OCI-LY3 (cell line): ENCODE measurements at regions not wholly inside any gene's neighbourhood (a gene's known extent, or its start where the extent isn't known, plus 50 kb on each side); places are given as distances from the start of the nearest gene placed in this dataset.

Experiments
- H2AFZ ChIP-seq: fragments of 200-600, 300-600 bp; shearing (Covaris generic); 2 replicates; pipeline ENCODE4 v1.6.0; 2014; ENCODE audit warnings: antibody characterized with exemption, low read depth, low read length
- H3K27ac ChIP-seq: fragments of 200-600, 300-600 bp; sonication (generic); 2 replicates; pipeline ENCODE4 v1.5.1; 2014; ENCODE audit warnings: mild to moderate bottlenecking, low read length, moderate library complexity, mixed read lengths
- H3K27me3 ChIP-seq: fragments of 200-600, 300-600 bp; sonication (generic); 2 replicates; pipeline ENCODE4 v1.6.1; 2014; ENCODE audit warnings: low read depth, low read length, mixed read lengths
- H3K36me3 ChIP-seq: fragments of 200-600, 300-600 bp; sonication (generic); replicated peaks from 2 replicates; pipeline ENCODE3; 2014; ENCODE audit warnings: low read depth, low read length, mixed read lengths
- H3K4me1 ChIP-seq: fragments of 300-600, 200-600 bp; sonication (generic); 2 replicates; pipeline ENCODE4 v1.6.1; 2014; ENCODE audit warnings: low read length, mixed read lengths
- H3K4me2 ChIP-seq: fragments of 200-600, 300-600 bp; sonication (generic); 2 replicates; pipeline ENCODE4 v1.6.1; 2014; ENCODE audit warnings: low read length, mixed read lengths
- H3K4me3 ChIP-seq: fragments of 300-600, 200-600 bp; sonication (generic); 2 replicates; pipeline ENCODE4 v1.5.1; 2014; ENCODE audit warnings: antibody characterized with exemption, mild to moderate bottlenecking, low read length, moderate library complexity
- H3K79me2 ChIP-seq: fragments of 300-600, 200-600 bp; shearing (Covaris generic); 2 replicates; pipeline ENCODE4 v1.6.1; 2014; ENCODE audit warnings: mild to moderate bottlenecking, low read length, mixed read lengths
- H3K9ac ChIP-seq: fragments of 300-600, 200-600 bp; shearing (Covaris generic); 2 replicates; pipeline ENCODE4 v1.6.0; 2014; ENCODE audit warnings: mild to moderate bottlenecking, low read length, moderate library complexity
- H3K9me3 ChIP-seq: fragments of 200-600, 300-600 bp; shearing (Covaris generic); 2 replicates; pipeline ENCODE4 v1.6.1; 2014; ENCODE audit warnings: low read length, mixed read lengths; ENCODE audit not compliant: insufficient read depth
- H4K20me1 ChIP-seq: fragments of 200-600, 300-600 bp; sonication (generic); 2 replicates; pipeline ENCODE4 v1.6.1; 2016; ENCODE audit warnings: low read length, mixed read lengths; ENCODE audit not compliant: insufficient read depth
- EZH2phosphoT487 ChIP-seq: fragments of 200-600 bp; shearing (Covaris generic); IDR thresholded peaks from 2 replicates; pipeline ENCODE4 v1.6.1; 2018; ENCODE audit warnings: antibody characterized with exemption, mixed run types, low read depth
- TF ChIP-seq, protein P1 (sequence below): fragments of 200-600, 300-600 bp; sonication (generic); IDR thresholded peaks from 2 replicates; pipeline ENCODE4 v1.5.1; 2014; ENCODE audit warnings: antibody characterized with exemption, low read length, low read depth

- 0 out of 2 replicates have a peak, but pooled peaks cover 4% of the 10 kb centered on the region for H3K4me1 ChIP-seq
- H3K79me2 ChIP-seq, result no peaks in the 10 kb centered on the region
- H2AFZ ChIP-seq, result no peak overlapping the region
- no peaks in the 10 kb centered on the region for H3K36me3 ChIP-seq
- no peaks in the 10 kb centered on the region for H3K9me3 ChIP-seq
- H3K9ac ChIP-seq, result no peak overlapping the region
- TF ChIP-seq, protein P1, sequence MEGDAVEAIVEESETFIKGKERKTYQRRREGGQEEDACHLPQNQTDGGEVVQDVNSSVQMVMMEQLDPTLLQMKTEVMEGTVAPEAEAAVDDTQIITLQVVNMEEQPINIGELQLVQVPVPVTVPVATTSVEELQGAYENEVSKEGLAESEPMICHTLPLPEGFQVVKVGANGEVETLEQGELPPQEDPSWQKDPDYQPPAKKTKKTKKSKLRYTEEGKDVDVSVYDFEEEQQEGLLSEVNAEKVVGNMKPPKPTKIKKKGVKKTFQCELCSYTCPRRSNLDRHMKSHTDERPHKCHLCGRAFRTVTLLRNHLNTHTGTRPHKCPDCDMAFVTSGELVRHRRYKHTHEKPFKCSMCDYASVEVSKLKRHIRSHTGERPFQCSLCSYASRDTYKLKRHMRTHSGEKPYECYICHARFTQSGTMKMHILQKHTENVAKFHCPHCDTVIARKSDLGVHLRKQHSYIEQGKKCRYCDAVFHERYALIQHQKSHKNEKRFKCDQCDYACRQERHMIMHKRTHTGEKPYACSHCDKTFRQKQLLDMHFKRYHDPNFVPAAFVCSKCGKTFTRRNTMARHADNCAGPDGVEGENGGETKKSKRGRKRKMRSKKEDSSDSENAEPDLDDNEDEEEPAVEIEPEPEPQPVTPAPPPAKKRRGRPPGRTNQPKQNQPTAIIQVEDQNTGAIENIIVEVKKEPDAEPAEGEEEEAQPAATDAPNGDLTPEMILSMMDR, result no peak
- TF ChIP-seq EZH2phosphoT487, result no peak
- peaks cover 5% of the 10 kb centered on the region; the same call in 1 of the 2 replicates for H3K27me3 ChIP-seq
- no peaks in the 10 kb centered on the region for H4K20me1 ChIP-seq
- H3K27ac ChIP-seq, result no peak overlapping the region
- H3K4me3 ChIP-seq, result no peak overlapping the region
- no peak overlapping the region for H3K4me2 ChIP-seq
Measured at GRCh38 chr11:111099028-111099713, 146.4 kb upstream of the POU2AF2 start.

- no peaks in the 10 kb centered on the region for H3K79me2 ChIP-seq
- H2AFZ ChIP-seq, result no peak overlapping the region
- H3K4me1 ChIP-seq, result 0 out of 2 replicates have a peak, but pooled peaks cover 4% of the 10 kb centered on the region
- H3K36me3 ChIP-seq, result no peaks in the 10 kb centered on the region
- H3K27me3 ChIP-seq, result peaks cover 6% of the 10 kb centered on the region
- no peak overlapping the region for H3K4me3 ChIP-seq
- TF ChIP-seq, protein P1, result no peak
- no peak for TF ChIP-seq EZH2phosphoT487
- H3K27ac ChIP-seq, result no peak overlapping the region
- H3K9me3 ChIP-seq, result no peaks in the 10 kb centered on the region
- H3K4me2 ChIP-seq, result no peak overlapping the region
- no peak overlapping the region for H3K9ac ChIP-seq
- H4K20me1 ChIP-seq, result no peaks in the 10 kb centered on the region
Measured at GRCh38 chr11:111098091-111098490, 147.4 kb upstream of the POU2AF2 start.

- Histone ChIP-seq H3K79me2 (no peaks in the 10 kb centered on the region), H3K27ac (no peak overlapping the region), H3K4me1 (0 out of 2 replicates have a peak, but pooled peaks cover 4% of the 10 kb centered on the region), H3K36me3 (no peaks in the 10 kb centered on the region), H3K4me2 (no peak overlapping the region), H3K9ac (no peak overlapping the region), H3K4me3 (no peak overlapping the region), H3K9me3 (no peaks in the 10 kb centered on the region), H2AFZ (no peak overlapping the region), H4K20me1 (no peaks in the 10 kb centered on the region), H3K27me3 (peaks cover 3% of the 10 kb centered on the region; the same call in 1 of the 2 replicates)
- no peak for TF ChIP-seq EZH2phosphoT487
Measured at GRCh38 chr11:111097191-111097590, 148.3 kb upstream of the POU2AF2 start.

DNA sequence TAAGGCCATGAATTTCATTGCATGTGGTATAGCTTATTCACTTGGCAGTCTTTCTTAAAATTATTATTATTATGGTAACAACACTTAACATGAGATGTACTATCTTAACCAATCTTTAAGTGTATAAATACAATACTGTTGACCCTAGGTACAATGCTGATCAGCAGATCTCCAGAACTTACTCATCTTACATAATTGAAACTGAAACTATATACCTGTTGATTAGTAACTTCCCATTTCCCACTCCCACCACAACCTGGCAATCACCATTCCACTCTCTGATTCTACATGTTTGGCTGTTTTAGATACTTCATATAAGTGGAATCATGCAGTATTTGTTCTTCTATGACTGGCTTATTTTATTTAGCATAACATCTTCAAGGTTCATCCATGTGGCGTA is 150.2 kb upstream of the POU2AF2 start:
- Histone ChIP-seq H3K4me2 (no peak overlapping the region), H3K79me2 (no peaks in the 10 kb centered on the region)
- no peak for TF ChIP-seq EZH2phosphoT487
- TF ChIP-seq, protein P1, result no peak

More for the DNA sequence above, 150.2 kb upstream of the POU2AF2 start:
- Histone ChIP-seq H3K36me3 (no peaks in the 10 kb centered on the region), H3K9ac (no peak overlapping the region), H4K20me1 (no peaks in the 10 kb centered on the region), H2AFZ (no peak overlapping the region), H3K4me3 (no peak overlapping the region), H3K27me3 (peaks cover 3% of the 10 kb centered on the region; the same call in 1 of the 2 replicates), H3K4me1 (0 out of 2 replicates have a peak, but pooled peaks cover 4% of the 10 kb centered on the region), H3K27ac (no peak overlapping the region), H3K9me3 (no peaks in the 10 kb centered on the region)
